OCI-LY3 (cell line): ENCODE measurements at regions not wholly inside any gene's neighbourhood (a gene's known extent, or its start where the extent isn't known, plus 50 kb on each side); places are given as distances from the start of the nearest gene placed in this dataset.

Experiments
- H2AFZ ChIP-seq: fragments of 200-600, 300-600 bp; shearing (Covaris generic); 2 replicates; pipeline ENCODE4 v1.6.0; 2014; ENCODE audit warnings: antibody characterized with exemption, low read depth, low read length
- H3K27ac ChIP-seq: fragments of 200-600, 300-600 bp; sonication (generic); 2 replicates; pipeline ENCODE4 v1.5.1; 2014; ENCODE audit warnings: mild to moderate bottlenecking, low read length, moderate library complexity, mixed read lengths
- H3K27me3 ChIP-seq: fragments of 200-600, 300-600 bp; sonication (generic); 2 replicates; pipeline ENCODE4 v1.6.1; 2014; ENCODE audit warnings: low read depth, low read length, mixed read lengths
- H3K36me3 ChIP-seq: fragments of 200-600, 300-600 bp; sonication (generic); replicated peaks from 2 replicates; pipeline ENCODE3; 2014; ENCODE audit warnings: low read depth, low read length, mixed read lengths
- H3K4me1 ChIP-seq: fragments of 300-600, 200-600 bp; sonication (generic); 2 replicates; pipeline ENCODE4 v1.6.1; 2014; ENCODE audit warnings: low read length, mixed read lengths
- H3K4me2 ChIP-seq: fragments of 200-600, 300-600 bp; sonication (generic); 2 replicates; pipeline ENCODE4 v1.6.1; 2014; ENCODE audit warnings: low read length, mixed read lengths
- H3K4me3 ChIP-seq: fragments of 300-600, 200-600 bp; sonication (generic); 2 replicates; pipeline ENCODE4 v1.5.1; 2014; ENCODE audit warnings: antibody characterized with exemption, mild to moderate bottlenecking, low read length, moderate library complexity
- H3K79me2 ChIP-seq: fragments of 300-600, 200-600 bp; shearing (Covaris generic); 2 replicates; pipeline ENCODE4 v1.6.1; 2014; ENCODE audit warnings: mild to moderate bottlenecking, low read length, mixed read lengths
- H3K9ac ChIP-seq: fragments of 300-600, 200-600 bp; shearing (Covaris generic); 2 replicates; pipeline ENCODE4 v1.6.0; 2014; ENCODE audit warnings: mild to moderate bottlenecking, low read length, moderate library complexity
- H3K9me3 ChIP-seq: fragments of 200-600, 300-600 bp; shearing (Covaris generic); 2 replicates; pipeline ENCODE4 v1.6.1; 2014; ENCODE audit warnings: low read length, mixed read lengths; ENCODE audit not compliant: insufficient read depth
- H4K20me1 ChIP-seq: fragments of 200-600, 300-600 bp; sonication (generic); 2 replicates; pipeline ENCODE4 v1.6.1; 2016; ENCODE audit warnings: low read length, mixed read lengths; ENCODE audit not compliant: insufficient read depth
- CTCF ChIP-seq: fragments of 200-600, 300-600 bp; sonication (generic); IDR thresholded peaks from 2 replicates; pipeline ENCODE4 v1.5.1; 2014; ENCODE audit warnings: antibody characterized with exemption, low read length, low read depth
- EZH2phosphoT487 ChIP-seq: fragments of 200-600 bp; shearing (Covaris generic); IDR thresholded peaks from 2 replicates; pipeline ENCODE4 v1.6.1; 2018; ENCODE audit warnings: antibody characterized with exemption, mixed run types, low read depth

- no peak overlapping the region for H3K4me2 ChIP-seq
Measured at GRCh38 chr2:234269769-234270204, 219.3 kb downstream of the SPP2 start.

GRCh38 chr2:234267534-234267933 lies 217.0 kb downstream of the SPP2 start:
- Histone ChIP-seq H3K9ac (no peak overlapping the region), H3K9me3 (no peaks in the 10 kb centered on the region), H3K27ac (no peak overlapping the region), H3K36me3 (no peaks in the 10 kb centered on the region), H4K20me1 (no peaks in the 10 kb centered on the region), H3K4me3 (no peak overlapping the region), H3K4me2 (no peak overlapping the region), H3K27me3 (no peaks in the 10 kb centered on the region), H2AFZ (no peak overlapping the region), H3K79me2 (no peaks in the 10 kb centered on the region), H3K4me1 (no peaks in the 10 kb centered on the region)
- TF ChIP-seq EZH2phosphoT487 (no peak), CTCF (no peak)

More at GRCh38 chr2:234269769-234270204, 219.3 kb downstream of the SPP2 start:
- no peaks in the 10 kb centered on the region for H3K27me3 ChIP-seq
- TF ChIP-seq CTCF, result no peak
- TF ChIP-seq EZH2phosphoT487, result no peak
- H3K4me3 ChIP-seq, result no peak overlapping the region
- H2AFZ ChIP-seq, result no peak overlapping the region
- no peak overlapping the region for H3K27ac ChIP-seq
- H3K79me2 ChIP-seq, result no peaks in the 10 kb centered on the region
- H3K4me1 ChIP-seq, result no peaks in the 10 kb centered on the region
- no peaks in the 10 kb centered on the region for H3K36me3 ChIP-seq
- no peaks in the 10 kb centered on the region for H4K20me1 ChIP-seq
- H3K9me3 ChIP-seq, result no peaks in the 10 kb centered on the region
- H3K9ac ChIP-seq, result no peak overlapping the region

- Histone ChIP-seq H2AFZ (no peak overlapping the region), H3K4me3 (no peak overlapping the region), H3K4me1 (no peaks in the 10 kb centered on the region), H3K9me3 (no peaks in the 10 kb centered on the region), H3K9ac (no peak overlapping the region), H3K27ac (no peak overlapping the region), H3K27me3 (no peaks in the 10 kb centered on the region), H3K4me2 (no peak overlapping the region), H3K36me3 (no peaks in the 10 kb centered on the region), H3K79me2 (no peaks in the 10 kb centered on the region), H4K20me1 (no peaks in the 10 kb centered on the region)
- no peak for TF ChIP-seq EZH2phosphoT487
- TF ChIP-seq CTCF, result no peak
Measured at GRCh38 chr2:234266952-234267351, 216.4 kb downstream of the SPP2 start.

GRCh38 chr2:234265206-234265605 lies 214.7 kb downstream of the SPP2 start:
- Histone ChIP-seq H3K79me2 (no peaks in the 10 kb centered on the region), H3K4me2 (no peak overlapping the region), H3K4me3 (no peak overlapping the region), H3K36me3 (no peaks in the 10 kb centered on the region), H2AFZ (no peak overlapping the region), H3K4me1 (no peaks in the 10 kb centered on the region), H3K27ac (no peak overlapping the region), H3K9ac (no peak overlapping the region), H3K27me3 (no peaks in the 10 kb centered on the region), H4K20me1 (no peaks in the 10 kb centered on the region), H3K9me3 (no peaks in the 10 kb centered on the region)
- TF ChIP-seq EZH2phosphoT487, result no peak
- TF ChIP-seq CTCF, result no peak
